Osteocyte (in vitro differentiated cells): ENCODE measurements at regions not wholly inside any gene's neighbourhood (a gene's known extent, or its start where the extent isn't known, plus 50 kb on each side); places are given as distances from the start of the nearest gene placed in this dataset.

ENCODE experiments used
- DNase-seq: peaks from one replicate; pipeline ENCODE4 v3.0.0; 2021; ENCODE audit warnings: mixed read lengths; ENCODE audit not compliant: unreplicated experiment; ENCODE audit errors: extremely low spot score
- H3K27ac Mint-ChIP-seq: one replicate; pipeline ENCODE4 v1.8.0; 2021; ENCODE audit warnings: mild to moderate bottlenecking, mixed read lengths; ENCODE audit not compliant: unreplicated experiment
- H3K27me3 Mint-ChIP-seq: one replicate; pipeline ENCODE4 v1.8.0; 2021; ENCODE audit warnings: mixed read lengths; ENCODE audit not compliant: unreplicated experiment
- H3K36me3 Mint-ChIP-seq: one replicate; pipeline ENCODE4 v1.8.0; 2021; ENCODE audit warnings: mixed read lengths; ENCODE audit not compliant: unreplicated experiment
- H3K4me1 Mint-ChIP-seq: one replicate; pipeline ENCODE4 v1.8.0; 2021; ENCODE audit warnings: mixed read lengths; ENCODE audit not compliant: unreplicated experiment
- H3K4me3 Mint-ChIP-seq: one replicate; pipeline ENCODE4 v1.8.0; 2021; ENCODE audit warnings: mild to moderate bottlenecking, moderate library complexity, mixed read lengths; ENCODE audit not compliant: unreplicated experiment
- H3K9me3 Mint-ChIP-seq: one replicate; pipeline ENCODE4 v1.8.0; 2021; ENCODE audit warnings: mixed read lengths; ENCODE audit not compliant: unreplicated experiment
- TF ChIP-seq, protein P1 (sequence below): fragments of 200-600 bp; sonication (generic); IDR thresholded peaks from 2 replicates; pipeline ENCODE4 v1.5.0; 2021; ENCODE audit warnings: antibody characterized with exemption, mild to moderate bottlenecking, moderate library complexity

DNA sequence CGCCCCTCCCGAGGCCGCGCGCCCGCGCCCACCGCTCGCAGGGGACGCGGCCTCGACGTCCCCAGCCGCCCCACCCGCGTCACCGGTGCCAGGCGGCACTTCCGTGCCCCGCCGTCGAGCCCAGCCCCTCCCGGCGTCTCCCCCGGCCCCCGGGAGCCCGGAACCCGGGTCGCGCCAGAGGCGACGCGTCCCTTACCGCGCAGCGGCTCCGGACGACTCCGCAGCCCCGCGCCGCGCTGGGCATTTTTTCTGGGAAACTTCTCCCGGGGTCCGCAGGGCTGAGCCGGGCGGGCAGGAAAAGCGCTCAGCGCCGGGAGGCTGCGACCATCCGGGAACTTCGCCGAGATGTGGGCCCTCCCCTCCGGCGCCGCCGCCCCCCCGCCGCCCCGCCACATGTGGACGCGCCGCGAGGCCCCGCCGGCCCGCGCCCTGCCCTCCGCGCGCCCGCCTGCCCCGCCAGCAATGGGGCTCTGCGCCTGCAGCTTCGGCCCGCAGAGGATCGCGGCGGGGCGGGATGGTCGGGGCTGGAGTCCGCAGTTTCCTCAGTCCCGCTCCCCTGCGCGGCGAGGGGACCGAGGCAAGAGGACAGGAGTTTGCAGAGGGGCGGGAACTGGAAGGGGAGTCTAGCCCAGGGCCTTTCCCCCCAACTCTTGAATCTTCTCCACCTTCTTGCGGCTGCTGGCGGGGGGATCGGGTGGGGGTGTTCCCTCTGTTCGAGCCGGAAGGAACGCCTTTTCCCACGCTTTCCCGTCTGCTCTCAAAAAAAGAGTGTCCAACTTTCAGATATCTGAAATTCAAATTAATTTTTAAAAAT lies 81.5 kb downstream of the CHRNA1 start:
- peak; percentile 89 for DNase-seq
- Mint-ChIP-seq H3K27me3 (peaks cover 2% of the 10 kb centered on the region), H3K4me3 (peak overlapping the region; percentile 87), H3K36me3 (no peaks in the 10 kb centered on the region), H3K4me1 (peaks cover 39% of the 10 kb centered on the region), H3K9me3 (no peaks in the 10 kb centered on the region), H3K27ac (peak overlapping the region; percentile 86)
- TF ChIP-seq, protein P1, sequence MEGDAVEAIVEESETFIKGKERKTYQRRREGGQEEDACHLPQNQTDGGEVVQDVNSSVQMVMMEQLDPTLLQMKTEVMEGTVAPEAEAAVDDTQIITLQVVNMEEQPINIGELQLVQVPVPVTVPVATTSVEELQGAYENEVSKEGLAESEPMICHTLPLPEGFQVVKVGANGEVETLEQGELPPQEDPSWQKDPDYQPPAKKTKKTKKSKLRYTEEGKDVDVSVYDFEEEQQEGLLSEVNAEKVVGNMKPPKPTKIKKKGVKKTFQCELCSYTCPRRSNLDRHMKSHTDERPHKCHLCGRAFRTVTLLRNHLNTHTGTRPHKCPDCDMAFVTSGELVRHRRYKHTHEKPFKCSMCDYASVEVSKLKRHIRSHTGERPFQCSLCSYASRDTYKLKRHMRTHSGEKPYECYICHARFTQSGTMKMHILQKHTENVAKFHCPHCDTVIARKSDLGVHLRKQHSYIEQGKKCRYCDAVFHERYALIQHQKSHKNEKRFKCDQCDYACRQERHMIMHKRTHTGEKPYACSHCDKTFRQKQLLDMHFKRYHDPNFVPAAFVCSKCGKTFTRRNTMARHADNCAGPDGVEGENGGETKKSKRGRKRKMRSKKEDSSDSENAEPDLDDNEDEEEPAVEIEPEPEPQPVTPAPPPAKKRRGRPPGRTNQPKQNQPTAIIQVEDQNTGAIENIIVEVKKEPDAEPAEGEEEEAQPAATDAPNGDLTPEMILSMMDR: no peak

DNA sequence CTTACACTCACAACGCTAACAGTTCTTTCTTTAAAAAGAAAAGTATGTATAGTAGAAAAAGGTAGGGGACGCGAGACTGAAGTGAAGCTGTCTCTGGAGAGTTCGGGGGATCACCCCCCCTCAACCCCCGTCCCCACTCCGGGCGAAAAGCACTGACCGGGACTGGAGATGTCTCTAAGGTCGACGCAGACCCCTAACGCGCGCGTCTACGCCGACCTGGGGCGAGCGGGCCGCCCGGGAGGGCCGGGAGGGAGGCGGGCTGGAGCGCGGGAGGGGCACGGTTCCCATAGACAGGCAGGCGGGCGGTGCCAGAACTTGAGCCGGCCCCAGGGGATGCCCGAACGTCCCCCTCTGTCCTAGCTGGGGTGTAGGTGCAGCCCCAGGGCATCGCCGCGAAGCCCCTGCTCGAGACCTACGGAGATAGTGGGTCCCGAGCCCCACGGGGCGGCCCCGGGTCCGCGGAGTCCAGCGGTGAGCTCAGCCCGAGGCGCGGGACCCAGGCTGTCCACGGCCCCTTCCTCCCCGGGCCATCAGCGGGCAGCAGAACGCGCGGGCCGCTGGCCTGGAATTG lies 82.2 kb downstream of the CHRNA1 start:
- DNase-seq: no peak

DNA sequence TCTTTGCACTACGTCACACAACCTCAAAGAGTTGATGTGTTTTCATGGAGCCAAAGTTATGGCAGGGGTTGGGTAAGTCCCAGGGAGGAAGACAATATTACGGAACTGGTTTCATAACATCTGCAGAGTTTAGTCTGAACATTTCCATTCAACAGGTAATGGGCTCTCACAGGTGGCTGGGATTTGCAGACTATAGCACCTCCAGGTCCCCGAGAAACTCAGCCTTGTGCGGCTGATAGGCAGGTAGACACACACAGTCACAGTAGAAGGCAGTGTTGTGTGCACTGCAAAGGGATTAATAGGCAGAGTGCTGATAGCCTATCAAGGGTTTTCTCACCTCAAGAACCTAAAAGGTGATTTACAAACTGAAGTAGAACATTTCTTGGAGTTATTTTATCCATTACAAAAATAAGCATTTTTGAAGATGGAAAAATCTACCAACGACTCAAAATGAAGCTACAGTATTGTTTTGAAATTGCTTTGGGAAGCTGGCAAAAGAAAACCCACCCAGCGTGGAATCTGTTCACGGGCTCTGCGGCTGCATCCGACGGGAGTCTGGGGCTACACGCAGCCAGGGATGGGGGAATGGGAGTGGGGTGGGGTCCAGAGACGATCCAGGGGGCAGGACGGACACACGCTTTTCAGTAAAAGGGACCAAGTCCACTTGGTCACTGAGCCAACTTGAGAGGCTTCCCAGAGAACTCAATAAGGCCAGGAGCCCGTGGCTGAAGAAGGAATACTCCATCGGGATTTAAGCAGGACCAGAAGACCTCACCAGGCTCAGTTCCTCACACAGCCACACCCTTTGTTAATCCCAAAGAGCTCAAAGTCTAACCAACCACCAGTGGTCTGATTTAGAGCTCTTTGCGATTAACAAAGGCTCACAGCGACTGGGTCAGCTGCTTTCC lies 82.9 kb downstream of the CHRNA1 start:
- Mint-ChIP-seq H3K36me3 (peaks cover 5% of the 10 kb centered on the region), H3K9me3 (no peaks in the 10 kb centered on the region), H3K4me3 (peak overlapping the region; percentile 83), H3K27ac (peak overlapping the region; percentile 86), H3K27me3 (no peaks in the 10 kb centered on the region), H3K4me1 (peaks cover 46% of the 10 kb centered on the region)
- DNase-seq: no peak
- TF ChIP-seq, protein P1: no peak

More for the DNA sequence above, 82.2 kb downstream of the CHRNA1 start:
- Mint-ChIP-seq H3K4me1 (peaks cover 46% of the 10 kb centered on the region), H3K4me3 (peak overlapping the region; percentile 83), H3K9me3 (no peaks in the 10 kb centered on the region), H3K36me3 (no peaks in the 10 kb centered on the region), H3K27me3 (peaks cover 2% of the 10 kb centered on the region), H3K27ac (peak overlapping the region; percentile 86)
- TF ChIP-seq, protein P1: no peak

DNA sequence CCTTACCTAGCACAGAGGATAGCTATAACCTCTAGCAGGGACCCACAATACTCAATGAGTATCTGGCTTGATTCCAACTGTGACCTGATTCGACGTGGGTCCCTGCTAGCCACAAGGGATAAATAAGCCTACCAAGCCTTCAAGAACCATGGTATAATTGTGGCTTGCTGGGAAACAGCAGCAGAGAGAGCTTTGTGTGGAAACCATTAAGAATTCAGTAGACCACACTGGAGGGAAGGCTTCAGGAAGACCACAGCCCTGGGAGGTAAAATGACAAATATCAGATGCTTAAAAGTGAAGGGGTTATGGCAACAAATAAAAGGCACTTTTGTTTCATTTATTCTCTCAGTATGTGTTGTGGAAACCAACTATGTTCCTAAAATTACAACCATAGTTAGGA lies 82.6 kb upstream of the WIPF1 start:
- Mint-ChIP-seq H3K27ac (no peak overlapping the region), H3K9me3 (no peaks in the 10 kb centered on the region), H3K36me3 (peaks cover 7% of the 10 kb centered on the region), H3K27me3 (no peaks in the 10 kb centered on the region), H3K4me3 (peak overlapping the region; percentile 83), H3K4me1 (peaks cover 48% of the 10 kb centered on the region)
- TF ChIP-seq, protein P1: no peak
- no peak for DNase-seq
